ENCODE measurements at regions not wholly inside any gene's neighbourhood (a gene's known extent, or its start where the extent isn't known, plus 50 kb on each side); places are given as distances from the start of the nearest gene placed in this dataset.

- Histone ChIP-seq H3K4me3 (ENCODE audit: low read depth in 1 of 2, low read length in 1 of 2) (no peak overlapping the region), H3K27ac (no peak overlapping the region), H3K36me3 (no peaks in the 10 kb centered on the region), H3K9me3 (no peaks in the 10 kb centered on the region), H3K4me1 (ENCODE audit: control insufficient read depth in 1 of 2, insufficient read depth in 1 of 2, low read depth in 1 of 2, low read length in 1 of 2) (no peaks in the 10 kb centered on the region), H3K27me3 (peaks cover under 1% of the 10 kb centered on the region)
- TF ChIP-seq CTCF (IDR thresholded peaks at IDR 0.05): no peak
Measured at GRCh38 chr18:76771192-76771799, 51.1 kb upstream of the ZNF236 start.

GRCh38 chr18:76767954-76768353 is 54.4 kb upstream of the ZNF236 start:
- Histone ChIP-seq H3K36me3 (no peaks in the 10 kb centered on the region), H3K9me3 (no peaks in the 10 kb centered on the region), H3K27me3 (peaks cover 15% of the 10 kb centered on the region), H3K27ac (no peak overlapping the region), H3K4me1 (ENCODE audit: control insufficient read depth in 1 of 2, insufficient read depth in 1 of 2, low read depth in 1 of 2, low read length in 1 of 2) (no peaks in the 10 kb centered on the region), H3K4me3 (ENCODE audit: low read depth in 1 of 2, low read length in 1 of 2) (no peak overlapping the region)
- no peak for TF ChIP-seq CTCF (IDR thresholded peaks at IDR 0.05)

- no peaks in the 10 kb centered on the region for H3K9me3 ChIP-seq
- TF ChIP-seq CTCF (IDR thresholded peaks at IDR 0.05): no peak
- no peak overlapping the region for H3K4me3 ChIP-seq (ENCODE audit: low read depth in 1 of 2, low read length in 1 of 2)
- H3K4me1 ChIP-seq (ENCODE audit: control insufficient read depth in 1 of 2, insufficient read depth in 1 of 2, low read depth in 1 of 2, low read length in 1 of 2): no peaks in the 10 kb centered on the region
- no peak overlapping the region for H3K27ac ChIP-seq
- no peaks in the 10 kb centered on the region for H3K36me3 ChIP-seq
- peaks cover 15% of the 10 kb centered on the region for H3K27me3 ChIP-seq
Measured at GRCh38 chr18:76766429-76766828, 55.9 kb upstream of the ZNF236 start.

GRCh38 chr18:76765649-76766048 is 56.7 kb upstream of the ZNF236 start:
- no peaks in the 10 kb centered on the region for H3K4me1 ChIP-seq (ENCODE audit: control insufficient read depth in 1 of 2, insufficient read depth in 1 of 2, low read depth in 1 of 2, low read length in 1 of 2)
- peaks cover 15% of the 10 kb centered on the region for H3K27me3 ChIP-seq
- H3K9me3 ChIP-seq: no peaks in the 10 kb centered on the region
- H3K36me3 ChIP-seq: no peaks in the 10 kb centered on the region
- TF ChIP-seq CTCF (IDR thresholded peaks at IDR 0.05): no peak
- no peak overlapping the region for H3K27ac ChIP-seq
- H3K4me3 ChIP-seq (ENCODE audit: low read depth in 1 of 2, low read length in 1 of 2): no peak overlapping the region

- Histone ChIP-seq H3K4me1 (ENCODE audit: control insufficient read depth in 1 of 2, insufficient read depth in 1 of 2, low read depth in 1 of 2, low read length in 1 of 2) (no peaks in the 10 kb centered on the region), H3K27ac (no peak overlapping the region), H3K27me3 (peaks cover 15% of the 10 kb centered on the region), H3K4me3 (ENCODE audit: low read depth in 1 of 2, low read length in 1 of 2) (no peak overlapping the region), H3K9me3 (no peaks in the 10 kb centered on the region), H3K36me3 (no peaks in the 10 kb centered on the region)
- no peak for TF ChIP-seq CTCF (IDR thresholded peaks at IDR 0.05)
Measured at GRCh38 chr18:76764291-76764901, 58.0 kb upstream of the ZNF236 start.
